Neural crest cell (in vitro differentiated cells): ENCODE measurements at regions not wholly inside any gene's neighbourhood (a gene's known extent, or its start where the extent isn't known, plus 50 kb on each side); places are given as distances from the start of the nearest gene placed in this dataset.

Source experiments
- DNase-seq: peaks from one replicate; pipeline ENCODE4 v3.0.0; 2021; ENCODE audit warnings: low read depth, mixed read lengths, low spot score
- H3K27ac Mint-ChIP-seq: one replicate; pipeline ENCODE4 v1.8.0; 2021; ENCODE audit warnings: mild to moderate bottlenecking, mixed read lengths; ENCODE audit not compliant: unreplicated experiment
- H3K27me3 Mint-ChIP-seq: 2 replicates; pipeline ENCODE4 v1.8.0; 2021; ENCODE audit warnings: low read depth, mild to moderate bottlenecking, mixed read lengths
- H3K36me3 Mint-ChIP-seq: 2 replicates; pipeline ENCODE4 v1.8.0; 2021; ENCODE audit warnings: low read depth, mild to moderate bottlenecking, mixed read lengths
- H3K4me1 Mint-ChIP-seq: 2 replicates; pipeline ENCODE4 v1.8.0; 2021; ENCODE audit warnings: mixed read lengths
- H3K4me3 Mint-ChIP-seq: one replicate; pipeline ENCODE4 v1.8.0; 2021; ENCODE audit warnings: mild to moderate bottlenecking, mixed read lengths
- H3K9me3 Mint-ChIP-seq: 2 replicates; pipeline ENCODE4 v1.8.0; 2021; ENCODE audit warnings: mixed read lengths
- TF ChIP-seq, protein P1 (sequence below): fragments of 200-600 bp; sonication (generic); conservative IDR thresholded peaks from 2 replicates; pipeline ENCODE4 v1.5.0; 2021; ENCODE audit warnings: antibody characterized with exemption, mild to moderate bottlenecking

GRCh38 chr10:44045020-44045419 is 339.9 kb downstream of the CXCL12 start:
- Mint-ChIP-seq H3K27me3 (no peaks in the 10 kb centered on the region), H3K36me3 (no peaks in the 10 kb centered on the region), H3K4me1 (peaks cover 43% of the 10 kb centered on the region), H3K4me3 (peak overlapping the region; percentile 27), H3K9me3 (peaks cover 2% of the 10 kb centered on the region), H3K27ac (no peak overlapping the region)
- TF ChIP-seq, protein P1, sequence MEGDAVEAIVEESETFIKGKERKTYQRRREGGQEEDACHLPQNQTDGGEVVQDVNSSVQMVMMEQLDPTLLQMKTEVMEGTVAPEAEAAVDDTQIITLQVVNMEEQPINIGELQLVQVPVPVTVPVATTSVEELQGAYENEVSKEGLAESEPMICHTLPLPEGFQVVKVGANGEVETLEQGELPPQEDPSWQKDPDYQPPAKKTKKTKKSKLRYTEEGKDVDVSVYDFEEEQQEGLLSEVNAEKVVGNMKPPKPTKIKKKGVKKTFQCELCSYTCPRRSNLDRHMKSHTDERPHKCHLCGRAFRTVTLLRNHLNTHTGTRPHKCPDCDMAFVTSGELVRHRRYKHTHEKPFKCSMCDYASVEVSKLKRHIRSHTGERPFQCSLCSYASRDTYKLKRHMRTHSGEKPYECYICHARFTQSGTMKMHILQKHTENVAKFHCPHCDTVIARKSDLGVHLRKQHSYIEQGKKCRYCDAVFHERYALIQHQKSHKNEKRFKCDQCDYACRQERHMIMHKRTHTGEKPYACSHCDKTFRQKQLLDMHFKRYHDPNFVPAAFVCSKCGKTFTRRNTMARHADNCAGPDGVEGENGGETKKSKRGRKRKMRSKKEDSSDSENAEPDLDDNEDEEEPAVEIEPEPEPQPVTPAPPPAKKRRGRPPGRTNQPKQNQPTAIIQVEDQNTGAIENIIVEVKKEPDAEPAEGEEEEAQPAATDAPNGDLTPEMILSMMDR, result no peak
- no peak for DNase-seq

GRCh38 chr10:44044549-44044948 is 340.3 kb downstream of the CXCL12 start:
- no peaks in the 10 kb centered on the region for H3K36me3 Mint-ChIP-seq
- no peak for DNase-seq
- H3K4me1 Mint-ChIP-seq, result peaks cover 43% of the 10 kb centered on the region
- TF ChIP-seq, protein P1, result no peak
- H3K27me3 Mint-ChIP-seq, result no peaks in the 10 kb centered on the region
- peak overlapping the region; percentile 27 for H3K4me3 Mint-ChIP-seq
- peaks cover 2% of the 10 kb centered on the region for H3K9me3 Mint-ChIP-seq
- no peak overlapping the region for H3K27ac Mint-ChIP-seq

DNA sequence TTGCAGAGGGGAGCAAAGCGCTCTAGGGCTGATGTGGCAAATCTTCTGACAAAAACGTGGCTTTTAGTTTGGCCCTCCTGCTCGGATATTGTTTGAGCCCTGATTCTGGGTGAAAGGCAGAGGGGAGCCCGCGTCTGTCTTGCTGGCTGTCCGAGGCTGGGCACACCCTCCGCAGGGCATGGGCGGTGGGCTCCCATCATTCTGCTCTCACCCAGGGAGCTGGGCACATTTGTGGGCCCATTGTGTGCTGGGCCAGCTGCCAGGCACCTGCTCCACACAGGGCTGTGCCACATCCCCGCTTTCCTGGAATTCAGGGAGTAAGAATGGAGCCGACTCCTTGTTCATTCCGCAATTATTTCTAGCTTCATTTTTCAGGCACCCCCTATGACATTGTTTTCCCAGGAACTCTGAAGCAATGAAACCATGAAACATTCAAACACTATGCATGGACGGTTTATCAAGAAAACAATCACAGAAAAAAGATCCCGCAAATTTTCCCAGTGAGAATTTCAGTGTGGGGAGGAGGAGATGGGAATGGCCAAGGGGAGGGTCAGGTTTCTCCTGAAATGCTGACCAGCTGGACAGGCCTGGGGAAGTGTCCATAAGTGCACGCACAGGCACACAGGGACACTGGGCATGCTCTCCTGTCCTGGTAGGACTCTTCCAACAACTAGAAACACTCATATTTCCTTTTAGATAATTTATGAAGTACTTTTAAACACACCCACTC is 341.1 kb downstream of the CXCL12 start:
- DNase-seq, result no peak
- H3K27me3 Mint-ChIP-seq, result no peaks in the 10 kb centered on the region
- peaks cover 43% of the 10 kb centered on the region for H3K4me1 Mint-ChIP-seq
- no peaks in the 10 kb centered on the region for H3K36me3 Mint-ChIP-seq
- H3K9me3 Mint-ChIP-seq, result peaks cover 2% of the 10 kb centered on the region
- no peak overlapping the region for H3K27ac Mint-ChIP-seq
- TF ChIP-seq, protein P1, result no peak
- H3K4me3 Mint-ChIP-seq, result no peak overlapping the region

DNA sequence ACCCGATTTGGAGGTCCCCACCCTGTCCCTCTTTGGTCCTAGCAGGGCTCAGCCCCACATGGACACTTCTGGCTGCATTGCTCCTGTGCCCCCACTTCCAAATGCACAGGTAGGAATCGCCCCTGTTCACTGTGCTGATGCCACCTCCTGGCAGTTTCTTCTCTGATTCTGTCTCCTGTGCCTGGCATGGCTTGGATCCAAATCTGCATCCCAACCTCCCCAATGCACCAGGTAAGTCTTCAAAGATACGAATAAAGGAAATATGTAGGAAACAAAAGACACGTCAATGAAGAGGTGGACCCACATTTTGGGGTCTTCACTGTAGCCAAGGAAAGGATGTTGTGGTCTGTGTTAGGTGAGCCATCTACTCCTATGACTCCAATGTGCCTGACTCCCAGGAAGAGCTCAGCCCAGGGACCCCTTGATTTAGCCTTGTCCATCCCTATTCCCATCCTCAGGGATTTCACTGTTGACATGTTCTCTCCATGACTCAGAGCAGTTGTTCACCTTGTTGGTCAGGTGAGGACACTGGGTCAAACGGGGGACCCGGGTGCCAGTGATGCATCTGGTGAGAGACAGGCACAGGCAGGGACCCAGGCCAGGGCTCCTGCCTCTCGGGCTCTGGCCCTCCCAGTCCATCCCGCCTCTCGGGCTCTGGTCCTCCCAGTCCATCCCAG is 341.8 kb downstream of the CXCL12 start:
- TF ChIP-seq, protein P1, result no peak
- DNase-seq, result no peak
- H3K27me3 Mint-ChIP-seq, result no peaks in the 10 kb centered on the region
- peaks cover 2% of the 10 kb centered on the region for H3K9me3 Mint-ChIP-seq
- no peak overlapping the region for H3K4me3 Mint-ChIP-seq
- H3K4me1 Mint-ChIP-seq, result peaks cover 40% of the 10 kb centered on the region
- no peaks in the 10 kb centered on the region for H3K36me3 Mint-ChIP-seq
- no peak overlapping the region for H3K27ac Mint-ChIP-seq

- H3K4me3 Mint-ChIP-seq, result no peak overlapping the region
- peaks cover 2% of the 10 kb centered on the region for H3K9me3 Mint-ChIP-seq
- H3K27ac Mint-ChIP-seq, result no peak overlapping the region
- peaks cover 32% of the 10 kb centered on the region for H3K4me1 Mint-ChIP-seq
- TF ChIP-seq, protein P1, result no peak
- H3K27me3 Mint-ChIP-seq, result no peaks in the 10 kb centered on the region
- DNase-seq, result no peak
- H3K36me3 Mint-ChIP-seq, result no peaks in the 10 kb centered on the region
These were observed 342.7 kb downstream of the CXCL12 start for GRCh38 chr10:44042075-44042770.
